Fibroblast of lung (primary cell): ENCODE measurements at regions not wholly inside any gene's neighbourhood (a gene's known extent, or its start where the extent isn't known, plus 50 kb on each side); places are given as distances from the start of the nearest gene placed in this dataset.

Experiments used
- DNase-seq, 2 donors: peaks; one replicate each; pipeline versions ENCODE4 v3.0.0 to v3.0.0-alpha.2; 2010; ENCODE audit warnings: low read depth in 2 of 2
- H2AFZ ChIP-seq: 2 replicates; pipeline ENCODE4 v1.5.1; 2012; ENCODE audit warnings: low read length, control low read depth, inconsistent platforms
- H3K27ac ChIP-seq: 2 replicates; pipeline ENCODE4 v1.5.1; 2011; ENCODE audit warnings: low read length, control low read depth; ENCODE audit not compliant: insufficient read depth
- H3K27me3 ChIP-seq: 2 replicates; pipeline ENCODE4 v1.5.1; 2011; ENCODE audit warnings: mild to moderate bottlenecking, low read length; ENCODE audit not compliant: control insufficient read depth, insufficient read depth
- H3K36me3 ChIP-seq: 2 replicates; pipeline ENCODE4 v1.5.1; 2011; ENCODE audit warnings: low read length; ENCODE audit not compliant: control insufficient read depth, insufficient read depth
- H3K4me1 ChIP-seq: 2 replicates; pipeline ENCODE4 v1.5.1; 2011; ENCODE audit warnings: low read length; ENCODE audit not compliant: control insufficient read depth, insufficient read depth; ENCODE audit errors: extremely low read depth
- H3K4me2 ChIP-seq: 2 replicates; pipeline ENCODE4 v1.5.1; 2011; ENCODE audit warnings: low read length, control low read depth; ENCODE audit not compliant: insufficient read depth; ENCODE audit errors: extremely low read depth
- H3K4me3 ChIP-seq, 4 experiments: fragments of 200-600 bp in 1 of 4; sonication (generic) in 1 of 4; replicated peaks in 1 of 4; 2 replicates each; pipeline ENCODE4 v1.5.1; 2011 to 2016; ENCODE audit warnings: low read length in 4 of 4, low read depth in 3 of 4, mild to moderate bottlenecking in 3 of 4, control low read depth in 2 of 4, inconsistent platforms in 1 of 4, mixed read lengths in 1 of 4; ENCODE audit not compliant: insufficient read depth in 1 of 4; ENCODE audit errors: control extremely low read depth in 1 of 4
- H3K79me2 ChIP-seq: 2 replicates; pipeline ENCODE4 v1.5.1; 2012; ENCODE audit warnings: mild to moderate bottlenecking, low read length, inconsistent platforms; ENCODE audit not compliant: control insufficient read depth, insufficient read depth
- H3K9ac ChIP-seq: 2 replicates; pipeline ENCODE4 v1.5.1; 2011; ENCODE audit warnings: mild to moderate bottlenecking, low read length, control low read depth; ENCODE audit not compliant: insufficient read depth
- H3K9me3 ChIP-seq: 2 replicates; pipeline ENCODE4 v1.5.1; 2012; ENCODE audit warnings: low read depth, low read length; ENCODE audit not compliant: control insufficient read depth, insufficient read depth
- H4K20me1 ChIP-seq: 2 replicates; pipeline ENCODE4 v1.5.1; 2011; ENCODE audit warnings: low read length; ENCODE audit not compliant: control insufficient read depth, insufficient read depth; ENCODE audit errors: extremely low read depth
- CTCF ChIP-seq, 2 donors: IDR thresholded peaks in 1 of 2; conservative IDR thresholded peaks in 1 of 2; 1 replicate in 1 of 2; 2 replicates in 1 of 2; pipeline ENCODE4 v1.5.1; 2011 to 2012; ENCODE audit warnings: low read length in 2 of 2, control low read depth in 1 of 2, inconsistent platforms in 1 of 2, low read depth in 1 of 2, mild to moderate bottlenecking in 1 of 2
- EZH2 ChIP-seq: IDR thresholded peaks from 2 replicates; pipeline ENCODE4 v1.5.1; 2012; ENCODE audit warnings: low read length, control low read depth, mild to moderate bottlenecking; ENCODE audit errors: missing control alignments

GRCh38 chr1:99361406-99361805, 97.1 kb downstream of the PLPPR4 start:
- H4K20me1 ChIP-seq, result no peaks in the 10 kb centered on the region
- no peak overlapping the region for H3K4me3 ChIP-seq
- TF ChIP-seq EZH2, result no peak
- no peak for TF ChIP-seq CTCF (conservative IDR thresholded peaks at IDR 0.05 in 1 of 2, IDR thresholded peaks at IDR 0.05 in 1 of 2; ENCODE audit: low read depth in 1 of 2, low read length in 2 of 2)
- H3K36me3 ChIP-seq, result no peaks in the 10 kb centered on the region
- no peak overlapping the region for H3K4me2 ChIP-seq
- H3K27me3 ChIP-seq, result no peaks in the 10 kb centered on the region
- no peak overlapping the region for H3K9ac ChIP-seq
- DNase-seq, result no peak
- H3K9me3 ChIP-seq, result no peaks in the 10 kb centered on the region
- H3K79me2 ChIP-seq, result no peaks in the 10 kb centered on the region
- no peaks in the 10 kb centered on the region for H3K4me1 ChIP-seq
- no peak overlapping the region for H2AFZ ChIP-seq
- no peak overlapping the region for H3K27ac ChIP-seq

GRCh38 chr1:99363531-99363930, 99.2 kb downstream of the PLPPR4 start:
- Histone ChIP-seq H3K27me3 (no peaks in the 10 kb centered on the region), H3K4me2 (no peak overlapping the region), H3K79me2 (no peaks in the 10 kb centered on the region), H3K9ac (no peak overlapping the region), H4K20me1 (no peaks in the 10 kb centered on the region), H3K27ac (no peak overlapping the region), H3K9me3 (no peaks in the 10 kb centered on the region), H2AFZ (no peak overlapping the region), H3K4me3 (no peak overlapping the region), H3K4me1 (no peaks in the 10 kb centered on the region), H3K36me3 (no peaks in the 10 kb centered on the region)
- TF ChIP-seq CTCF (conservative IDR thresholded peaks at IDR 0.05 in 1 of 2, IDR thresholded peaks at IDR 0.05 in 1 of 2; ENCODE audit: low read depth in 1 of 2, low read length in 2 of 2), result no peak
- TF ChIP-seq EZH2, result no peak
- DNase-seq, result no peak

- H3K36me3 ChIP-seq, result no peaks in the 10 kb centered on the region
- peak in 1 of 2 donors; percentile 3 for DNase-seq
- no peak for TF ChIP-seq CTCF (conservative IDR thresholded peaks at IDR 0.05 in 1 of 2, IDR thresholded peaks at IDR 0.05 in 1 of 2; ENCODE audit: low read depth in 1 of 2, low read length in 2 of 2)
- TF ChIP-seq EZH2, result no peak
Measured at GRCh38 chr1:99365141-99365540, 100.8 kb downstream of the PLPPR4 start.

More at GRCh38 chr1:99365141-99365540, 100.8 kb downstream of the PLPPR4 start:
- H4K20me1 ChIP-seq, result no peaks in the 10 kb centered on the region
- no peaks in the 10 kb centered on the region for H3K4me1 ChIP-seq
- H3K27ac ChIP-seq, result no peak overlapping the region
- H3K79me2 ChIP-seq, result no peaks in the 10 kb centered on the region
- H3K4me2 ChIP-seq, result no peak overlapping the region
- no peak overlapping the region for H2AFZ ChIP-seq
- no peaks in the 10 kb centered on the region for H3K27me3 ChIP-seq
- no peaks in the 10 kb centered on the region for H3K9me3 ChIP-seq
- H3K4me3 ChIP-seq, result no peak overlapping the region
- no peak overlapping the region for H3K9ac ChIP-seq
